AG04449 (cell line): ENCODE measurements at regions not wholly inside any gene's neighbourhood (a gene's known extent, or its start where the extent isn't known, plus 50 kb on each side); places are given as distances from the start of the nearest gene placed in this dataset.
"Not testable (repeated sequence)": the region's sequence is repeated elsewhere in the genome, so short reads cannot be mapped to it uniquely, and the experiment has no call there.

Source experiments
- CTCF ChIA-PET: fragments of 350-600 bp; formaldehyde crosslinking; extraction: SDS; loops from one replicate; lab custom pipeline; 2021; ENCODE audit warnings: antibody characterized with exemption; lab: Yijun Ruan, JAX
- POLR2A ChIA-PET: fragments of 400-600, 350-600 bp; formaldehyde crosslinking; extraction: SDS; loops from one replicate; lab custom pipeline; 2020; ENCODE audit warnings: antibody characterized with exemption, inconsistent platforms; lab: Yijun Ruan, JAX
- DNase-seq: peaks from one replicate; pipeline ENCODE4 v3.0.0-alpha.2; 2010; ENCODE audit warnings: low read depth, low spot score
- H3K4me3 ChIP-seq: 2 replicates; pipeline ENCODE4 v1.5.1; 2011; ENCODE audit warnings: low read depth, mild to moderate bottlenecking, control low read depth, low read length
- CTCF ChIP-seq: IDR thresholded peaks from one replicate; pipeline ENCODE4 v1.5.1; 2011; ENCODE audit warnings: mild to moderate bottlenecking, moderate library complexity, low read length, control low read depth, inconsistent platforms; ENCODE audit not compliant: insufficient read depth; ENCODE audit errors: missing control alignments

GRCh38 chr21:20023193-20023592, 975.0 kb upstream of the NCAM2 start:
- ChIA-PET POLR2A (no interaction called here), CTCF (no interaction called here)
- no peak overlapping the region for H3K4me3 ChIP-seq
- DNase-seq = no peak
- TF ChIP-seq CTCF = no peak

- CTCF ChIA-PET = no interaction called here
- H3K4me3 ChIP-seq = no peak overlapping the region
- no peak for DNase-seq
- TF ChIP-seq CTCF = no peak
- POLR2A ChIA-PET = no interaction called here
Measured at GRCh38 chr21:20024741-20025140, 973.5 kb upstream of the NCAM2 start.

- CTCF ChIA-PET = no interaction called here
- DNase-seq = no peak
- POLR2A ChIA-PET = no interaction called here
- no peak for TF ChIP-seq CTCF
- H3K4me3 ChIP-seq = no peak overlapping the region
Measured at GRCh38 chr21:20026543-20026942, 971.7 kb upstream of the NCAM2 start.

DNA sequence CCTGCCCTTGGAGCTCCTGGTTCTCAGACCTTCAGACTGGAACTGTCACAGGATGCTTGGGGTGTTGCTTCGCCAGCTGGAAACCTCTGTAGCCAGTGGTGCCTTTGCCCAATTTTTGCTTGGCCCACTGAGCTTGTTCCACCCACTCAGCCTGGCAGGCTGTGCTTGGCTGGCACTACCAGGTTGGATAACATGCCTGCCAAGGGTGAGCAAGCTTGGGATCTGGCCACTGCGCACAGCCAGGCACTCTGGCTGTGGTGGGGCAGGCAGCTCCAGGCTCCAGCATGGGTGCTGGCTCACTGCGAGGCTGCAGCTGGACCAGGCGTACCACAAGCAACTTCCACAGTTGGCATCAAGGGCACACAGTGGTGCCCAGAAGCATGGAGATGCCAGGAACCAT, 967.8 kb upstream of the NCAM2 start:
- ChIA-PET POLR2A (no interaction called here), CTCF (no interaction called here)
- DNase-seq = no peak
- no peak overlapping the region for H3K4me3 ChIP-seq
- TF ChIP-seq CTCF = no peak

- CTCF ChIA-PET = no interaction called here
- TF ChIP-seq CTCF = no peak
- no peak for DNase-seq
- POLR2A ChIA-PET = no interaction called here
- H3K4me3 ChIP-seq = no peak overlapping the region
Measured at GRCh38 chr21:20031807-20032206, 966.4 kb upstream of the NCAM2 start.

- ChIA-PET CTCF (no interaction called here), POLR2A (no interaction called here)
- TF ChIP-seq CTCF = no peak
- H3K4me3 ChIP-seq = no peak overlapping the region
- no peak for DNase-seq
Measured at GRCh38 chr21:20040768-20041167, 957.4 kb upstream of the NCAM2 start.

- TF ChIP-seq CTCF = no peak
- DNase-seq = no peak
Measured at GRCh38 chr21:20045197-20045596, 953.0 kb upstream of the NCAM2 start.

GRCh38 chr21:20048130-20048837, 949.9 kb upstream of the NCAM2 start:
- POLR2A ChIA-PET, DNase-seq, CTCF ChIA-PET, H3K4me3 ChIP-seq: not testable (repeated sequence)

More at GRCh38 chr21:20045197-20045596, 953.0 kb upstream of the NCAM2 start:
- POLR2A ChIA-PET = no interaction called here
- H3K4me3 ChIP-seq = no peak overlapping the region
- CTCF ChIA-PET = no interaction called here
